Fibroblast of lung (primary cell): ENCODE measurements at regions not wholly inside any gene's neighbourhood (a gene's known extent, or its start where the extent isn't known, plus 50 kb on each side); places are given as distances from the start of the nearest gene placed in this dataset.

Experiments used
- DNase-seq, 2 donors: peaks; one replicate each; pipeline versions ENCODE4 v3.0.0 to v3.0.0-alpha.2; 2010; ENCODE audit warnings: low read depth in 2 of 2
- H2AFZ ChIP-seq: 2 replicates; pipeline ENCODE4 v1.5.1; 2012; ENCODE audit warnings: low read length, control low read depth, inconsistent platforms
- H3K27ac ChIP-seq: 2 replicates; pipeline ENCODE4 v1.5.1; 2011; ENCODE audit warnings: low read length, control low read depth; ENCODE audit not compliant: insufficient read depth
- H3K27me3 ChIP-seq: 2 replicates; pipeline ENCODE4 v1.5.1; 2011; ENCODE audit warnings: mild to moderate bottlenecking, low read length; ENCODE audit not compliant: control insufficient read depth, insufficient read depth
- H3K36me3 ChIP-seq: 2 replicates; pipeline ENCODE4 v1.5.1; 2011; ENCODE audit warnings: low read length; ENCODE audit not compliant: control insufficient read depth, insufficient read depth
- H3K4me1 ChIP-seq: 2 replicates; pipeline ENCODE4 v1.5.1; 2011; ENCODE audit warnings: low read length; ENCODE audit not compliant: control insufficient read depth, insufficient read depth; ENCODE audit errors: extremely low read depth
- H3K4me2 ChIP-seq: 2 replicates; pipeline ENCODE4 v1.5.1; 2011; ENCODE audit warnings: low read length, control low read depth; ENCODE audit not compliant: insufficient read depth; ENCODE audit errors: extremely low read depth
- H3K4me3 ChIP-seq, 4 experiments: fragments of 200-600 bp in 1 of 4; sonication (generic) in 1 of 4; replicated peaks in 1 of 4; 2 replicates each; pipeline ENCODE4 v1.5.1; 2011 to 2016; ENCODE audit warnings: low read length in 4 of 4, low read depth in 3 of 4, mild to moderate bottlenecking in 3 of 4, control low read depth in 2 of 4, inconsistent platforms in 1 of 4, mixed read lengths in 1 of 4; ENCODE audit not compliant: insufficient read depth in 1 of 4; ENCODE audit errors: control extremely low read depth in 1 of 4
- H3K79me2 ChIP-seq: 2 replicates; pipeline ENCODE4 v1.5.1; 2012; ENCODE audit warnings: mild to moderate bottlenecking, low read length, inconsistent platforms; ENCODE audit not compliant: control insufficient read depth, insufficient read depth
- H3K9ac ChIP-seq: 2 replicates; pipeline ENCODE4 v1.5.1; 2011; ENCODE audit warnings: mild to moderate bottlenecking, low read length, control low read depth; ENCODE audit not compliant: insufficient read depth
- H3K9me3 ChIP-seq: 2 replicates; pipeline ENCODE4 v1.5.1; 2012; ENCODE audit warnings: low read depth, low read length; ENCODE audit not compliant: control insufficient read depth, insufficient read depth
- H4K20me1 ChIP-seq: 2 replicates; pipeline ENCODE4 v1.5.1; 2011; ENCODE audit warnings: low read length; ENCODE audit not compliant: control insufficient read depth, insufficient read depth; ENCODE audit errors: extremely low read depth
- EZH2 ChIP-seq: IDR thresholded peaks from 2 replicates; pipeline ENCODE4 v1.5.1; 2012; ENCODE audit warnings: low read length, control low read depth, mild to moderate bottlenecking; ENCODE audit errors: missing control alignments
- TF ChIP-seq, protein P1 (sequence below), 2 donors: IDR thresholded peaks in 1 of 2; conservative IDR thresholded peaks in 1 of 2; 1 replicate in 1 of 2; 2 replicates in 1 of 2; pipeline ENCODE4 v1.5.1; 2011 to 2012; ENCODE audit warnings: low read length in 2 of 2, control low read depth in 1 of 2, inconsistent platforms in 1 of 2, low read depth in 1 of 2, mild to moderate bottlenecking in 1 of 2

DNA sequence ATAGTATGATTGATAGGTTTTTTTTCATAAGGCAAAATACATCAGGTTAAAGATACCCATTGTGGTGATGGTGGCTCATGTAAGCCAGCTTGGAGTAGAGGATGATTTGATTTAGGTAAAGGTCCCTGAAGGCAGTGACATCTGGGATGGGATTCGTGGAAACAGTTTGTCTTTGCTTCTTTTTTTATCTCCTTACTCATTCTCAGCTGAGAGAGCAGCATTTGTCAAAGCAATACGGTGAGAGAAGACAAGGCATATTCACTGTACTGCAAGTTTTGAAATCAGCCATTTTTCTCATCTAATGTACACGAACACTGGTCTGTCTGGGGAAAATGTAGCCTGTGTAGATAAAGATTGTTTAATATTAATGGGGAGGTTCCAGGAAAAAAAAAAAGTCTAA is 749.1 kb downstream of the SQOR start:
- H3K79me2 ChIP-seq = no peaks in the 10 kb centered on the region
- H3K9me3 ChIP-seq = no peaks in the 10 kb centered on the region
- H3K9ac ChIP-seq = no peak overlapping the region
- TF ChIP-seq EZH2 = no peak
- TF ChIP-seq, protein P1, sequence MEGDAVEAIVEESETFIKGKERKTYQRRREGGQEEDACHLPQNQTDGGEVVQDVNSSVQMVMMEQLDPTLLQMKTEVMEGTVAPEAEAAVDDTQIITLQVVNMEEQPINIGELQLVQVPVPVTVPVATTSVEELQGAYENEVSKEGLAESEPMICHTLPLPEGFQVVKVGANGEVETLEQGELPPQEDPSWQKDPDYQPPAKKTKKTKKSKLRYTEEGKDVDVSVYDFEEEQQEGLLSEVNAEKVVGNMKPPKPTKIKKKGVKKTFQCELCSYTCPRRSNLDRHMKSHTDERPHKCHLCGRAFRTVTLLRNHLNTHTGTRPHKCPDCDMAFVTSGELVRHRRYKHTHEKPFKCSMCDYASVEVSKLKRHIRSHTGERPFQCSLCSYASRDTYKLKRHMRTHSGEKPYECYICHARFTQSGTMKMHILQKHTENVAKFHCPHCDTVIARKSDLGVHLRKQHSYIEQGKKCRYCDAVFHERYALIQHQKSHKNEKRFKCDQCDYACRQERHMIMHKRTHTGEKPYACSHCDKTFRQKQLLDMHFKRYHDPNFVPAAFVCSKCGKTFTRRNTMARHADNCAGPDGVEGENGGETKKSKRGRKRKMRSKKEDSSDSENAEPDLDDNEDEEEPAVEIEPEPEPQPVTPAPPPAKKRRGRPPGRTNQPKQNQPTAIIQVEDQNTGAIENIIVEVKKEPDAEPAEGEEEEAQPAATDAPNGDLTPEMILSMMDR (conservative IDR thresholded peaks at IDR 0.05 in 1 of 2, IDR thresholded peaks at IDR 0.05 in 1 of 2; ENCODE audit: low read depth in 1 of 2, low read length in 2 of 2) = no peak
- H3K27ac ChIP-seq = no peak overlapping the region
- no peaks in the 10 kb centered on the region for H3K27me3 ChIP-seq
- no peaks in the 10 kb centered on the region for H3K36me3 ChIP-seq
- no peaks in the 10 kb centered on the region for H4K20me1 ChIP-seq
- no peaks in the 10 kb centered on the region for H3K4me1 ChIP-seq
- no peak for DNase-seq
- H3K4me2 ChIP-seq = no peak overlapping the region
- no peak overlapping the region for H2AFZ ChIP-seq
- H3K4me3 ChIP-seq = no peak overlapping the region

DNA sequence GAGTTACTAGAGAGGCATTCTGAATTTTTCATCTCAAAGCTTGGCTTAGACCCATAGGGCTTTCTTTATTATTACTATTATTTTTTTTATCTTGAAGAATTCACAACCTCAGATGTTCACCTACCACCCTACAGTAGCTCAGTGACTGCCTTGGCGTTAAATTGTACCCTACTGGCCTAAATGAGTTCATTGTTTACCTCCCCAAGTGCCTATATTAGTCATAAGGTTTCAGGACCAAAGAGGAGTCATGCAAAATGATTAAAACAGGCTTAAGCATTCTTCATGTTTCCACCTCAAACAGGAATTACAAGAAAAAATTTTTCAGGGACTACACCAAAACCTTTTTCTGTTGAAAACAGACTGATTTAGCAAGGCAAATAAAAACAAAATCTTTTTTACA is 751.5 kb downstream of the SQOR start:
- H3K4me1 ChIP-seq = no peaks in the 10 kb centered on the region
- H3K9me3 ChIP-seq = no peaks in the 10 kb centered on the region
- H3K27me3 ChIP-seq = no peaks in the 10 kb centered on the region
- H4K20me1 ChIP-seq = no peaks in the 10 kb centered on the region
- no peak overlapping the region for H3K27ac ChIP-seq
- H3K79me2 ChIP-seq = no peaks in the 10 kb centered on the region
- no peaks in the 10 kb centered on the region for H3K36me3 ChIP-seq
- DNase-seq = no peak
- no peak for TF ChIP-seq EZH2
- TF ChIP-seq, protein P1 (conservative IDR thresholded peaks at IDR 0.05 in 1 of 2, IDR thresholded peaks at IDR 0.05 in 1 of 2; ENCODE audit: low read depth in 1 of 2, low read length in 2 of 2) = no peak
- no peak overlapping the region for H3K4me3 ChIP-seq
- H3K9ac ChIP-seq = no peak overlapping the region
- no peak overlapping the region for H2AFZ ChIP-seq
- no peak overlapping the region for H3K4me2 ChIP-seq

DNA sequence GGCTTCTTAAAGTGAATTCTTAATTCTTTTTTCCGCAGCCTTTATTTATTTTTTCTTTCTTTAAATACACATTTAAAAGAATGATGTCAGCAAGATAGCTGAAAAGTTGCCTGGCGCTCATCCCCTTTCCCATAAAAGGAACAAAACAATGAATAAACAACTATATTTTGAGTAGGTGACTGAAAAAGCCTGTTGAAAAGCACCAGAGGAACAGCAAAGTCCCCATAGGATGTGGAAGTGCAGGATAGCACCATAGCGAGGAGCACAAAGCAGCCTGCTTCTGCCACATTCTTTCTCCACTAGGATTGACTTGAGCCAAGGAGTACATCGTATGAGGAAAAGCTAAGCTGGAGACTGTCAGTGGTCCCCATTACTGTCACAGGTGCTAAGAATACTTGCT is 754.9 kb downstream of the SQOR start:
- H3K27ac ChIP-seq = no peak overlapping the region
- H3K79me2 ChIP-seq = no peaks in the 10 kb centered on the region
- H3K4me1 ChIP-seq = no peaks in the 10 kb centered on the region
- H3K9me3 ChIP-seq = no peaks in the 10 kb centered on the region
- no peaks in the 10 kb centered on the region for H4K20me1 ChIP-seq
- H3K27me3 ChIP-seq = no peaks in the 10 kb centered on the region
- no peak overlapping the region for H3K4me3 ChIP-seq
- H3K4me2 ChIP-seq = no peak overlapping the region
- no peak for TF ChIP-seq EZH2
- TF ChIP-seq, protein P1 (conservative IDR thresholded peaks at IDR 0.05 in 1 of 2, IDR thresholded peaks at IDR 0.05 in 1 of 2; ENCODE audit: low read depth in 1 of 2, low read length in 2 of 2) = no peak
- H2AFZ ChIP-seq = no peak overlapping the region
- no peak overlapping the region for H3K9ac ChIP-seq
- DNase-seq = no peak
- no peaks in the 10 kb centered on the region for H3K36me3 ChIP-seq
